HG03103 (cell line): ENCODE measurements at regions not wholly inside any gene's neighbourhood (a gene's known extent, or its start where the extent isn't known, plus 50 kb on each side); places are given as distances from the start of the nearest gene placed in this dataset.

Experiments used
- ATAC-seq: cut with Tn5 transposase; IDR thresholded peaks from one replicate; pipeline ENCODE4 v1.9.1; 2021; ENCODE audit warnings: low read depth; ENCODE audit not compliant: unreplicated experiment

- ATAC-seq = no peak
Measured at GRCh38 chr10:108500396-108500795, 1335.9 kb upstream of the SORCS1 start.

- no peak for ATAC-seq
Measured at GRCh38 chr10:108496106-108496505, 1331.6 kb upstream of the SORCS1 start.

- no peak for ATAC-seq
Measured at GRCh38 chr10:108490944-108491343, 1326.4 kb upstream of the SORCS1 start.

DNA sequence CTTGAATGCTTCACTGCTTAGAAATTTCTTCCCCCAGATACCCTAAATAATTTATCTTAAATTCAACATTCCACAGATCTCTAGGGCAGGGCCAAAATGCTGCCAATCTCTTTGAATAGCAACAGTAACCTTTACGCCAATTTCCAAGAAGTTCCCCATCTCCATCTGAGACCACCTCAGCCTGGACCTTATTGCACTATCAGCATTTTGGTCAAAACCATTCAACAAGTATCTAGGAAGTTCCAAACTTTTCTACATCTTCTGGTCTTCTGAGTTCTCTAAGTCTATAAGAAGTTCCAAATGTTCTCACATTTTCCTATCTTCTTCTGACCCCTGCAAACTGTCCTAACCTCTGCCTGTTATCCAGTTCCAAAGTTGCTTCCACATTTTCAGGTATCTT lies 1306.9 kb upstream of the SORCS1 start:
- ATAC-seq = no peak

DNA sequence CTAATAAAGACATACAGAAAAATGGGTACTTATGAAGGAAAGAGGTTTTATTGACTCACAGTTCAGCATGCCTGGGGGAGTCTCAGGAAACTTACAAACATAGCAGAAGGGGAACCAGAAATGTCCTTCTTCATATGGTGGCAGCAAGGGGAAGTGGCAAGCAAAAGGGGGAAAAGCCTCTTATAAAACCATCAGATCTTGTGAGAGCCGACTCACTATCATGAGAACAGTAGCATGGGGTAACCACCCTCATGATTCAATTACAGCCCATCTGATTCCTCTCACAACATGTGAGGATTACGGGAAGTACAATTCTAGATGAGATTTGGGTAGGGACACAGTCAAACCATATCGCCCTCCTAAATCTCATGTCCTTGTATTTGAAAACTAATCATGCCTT lies 1305.4 kb upstream of the SORCS1 start:
- ATAC-seq = no peak

- ATAC-seq = no peak
Measured at GRCh38 chr10:108465871-108466641, 1301.5 kb upstream of the SORCS1 start.

DNA sequence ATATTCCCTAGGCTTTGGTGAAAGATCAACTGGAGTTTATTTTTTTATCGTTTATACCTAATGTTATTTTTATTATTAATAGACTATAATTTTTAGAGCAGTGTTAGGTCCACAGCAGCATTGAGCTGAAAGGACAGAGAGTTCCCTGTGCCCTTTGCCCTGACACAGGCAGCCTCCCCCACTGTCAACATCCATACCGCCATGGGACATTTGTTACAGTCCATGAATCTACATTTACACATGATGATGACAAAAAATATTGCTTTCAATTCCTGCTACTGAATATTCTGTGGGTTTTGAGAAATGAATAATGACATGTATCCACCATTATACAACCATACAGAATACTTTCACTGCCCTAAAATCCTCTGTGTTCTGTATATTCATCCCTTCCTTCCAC lies 1297.5 kb upstream of the SORCS1 start:
- ATAC-seq = no peak

DNA sequence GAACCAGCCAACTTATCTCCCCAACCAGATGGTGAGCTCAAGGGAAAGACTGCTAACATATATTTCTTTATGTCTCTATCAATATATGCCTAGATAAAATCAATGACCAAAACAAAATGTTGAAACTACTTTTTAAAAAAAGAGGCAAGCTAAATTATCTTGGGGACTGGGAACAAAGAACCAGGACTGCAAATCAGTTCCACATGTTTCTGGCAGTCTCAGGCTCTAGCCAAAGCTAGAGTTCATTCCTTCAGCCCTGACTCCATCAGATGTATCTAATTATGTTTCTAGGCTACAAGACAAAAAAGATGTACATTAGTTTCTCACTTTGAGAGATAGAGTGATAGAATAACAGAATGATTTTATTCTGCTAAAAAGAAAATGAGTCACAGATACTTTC lies 1290.3 kb upstream of the SORCS1 start:
- ATAC-seq = no peak

GRCh38 chr10:108454224-108454623 lies 1289.7 kb upstream of the SORCS1 start:
- ATAC-seq = no peak

DNA sequence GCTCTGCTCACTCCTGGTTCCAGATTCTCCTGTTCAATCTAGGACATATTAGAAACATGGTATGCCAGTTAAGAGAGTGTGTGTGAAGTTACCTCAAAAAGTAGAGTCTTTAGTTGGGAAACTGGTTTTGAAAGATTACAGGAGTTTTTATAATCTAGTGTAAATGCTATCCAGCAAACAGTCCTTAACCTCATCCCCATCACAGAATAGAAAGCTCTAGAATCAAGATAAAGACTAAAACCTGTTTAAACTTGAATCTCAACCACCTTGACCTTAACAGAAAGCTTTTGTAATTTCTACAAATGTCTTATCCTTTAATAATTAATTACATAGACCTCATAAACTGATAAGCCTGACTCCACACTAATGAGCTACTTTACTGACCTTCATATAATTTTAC lies 1288.7 kb upstream of the SORCS1 start:
- no peak for ATAC-seq

- ATAC-seq = no peak
Measured at GRCh38 chr10:108452533-108452932, 1288.0 kb upstream of the SORCS1 start.

DNA sequence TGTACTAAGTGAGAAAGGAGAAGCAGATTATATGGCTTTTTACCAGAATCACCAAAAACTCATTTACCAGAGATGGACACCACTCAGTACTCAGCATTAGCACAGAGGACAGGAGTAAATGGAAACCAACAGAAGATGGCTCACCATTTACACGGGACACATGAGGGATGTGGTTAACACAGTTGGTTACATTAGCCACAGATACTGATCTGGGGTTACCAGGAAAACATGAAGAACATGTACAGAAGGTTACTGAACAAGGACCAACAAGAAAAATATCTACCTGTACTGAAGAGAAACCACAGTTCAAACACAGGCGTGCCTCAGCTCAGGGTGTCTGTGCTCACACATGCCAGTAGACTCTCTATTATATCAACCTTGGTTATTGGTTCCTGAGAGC lies 1285.8 kb upstream of the SORCS1 start:
- no peak for ATAC-seq

DNA sequence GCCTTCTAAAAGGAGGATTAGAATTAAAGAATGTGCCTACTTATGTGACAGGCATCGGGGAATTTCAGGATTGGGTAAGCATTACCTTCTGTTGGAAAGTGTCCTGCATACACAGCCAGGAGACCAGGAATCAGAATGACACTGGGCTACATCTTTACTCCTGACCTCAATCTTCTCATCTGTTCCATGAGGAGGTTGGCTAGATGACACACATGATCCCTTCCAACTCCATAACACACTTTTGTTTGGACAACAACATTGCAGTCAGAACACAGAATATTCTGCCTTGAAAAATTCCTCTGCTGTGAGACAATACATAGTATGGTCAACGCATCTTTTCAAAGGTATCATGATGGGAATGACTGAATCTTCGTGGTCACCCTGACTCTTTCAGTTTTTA lies 1281.2 kb upstream of the SORCS1 start:
- ATAC-seq = no peak

GRCh38 chr10:108443636-108444035 lies 1279.1 kb upstream of the SORCS1 start:
- no peak for ATAC-seq

DNA sequence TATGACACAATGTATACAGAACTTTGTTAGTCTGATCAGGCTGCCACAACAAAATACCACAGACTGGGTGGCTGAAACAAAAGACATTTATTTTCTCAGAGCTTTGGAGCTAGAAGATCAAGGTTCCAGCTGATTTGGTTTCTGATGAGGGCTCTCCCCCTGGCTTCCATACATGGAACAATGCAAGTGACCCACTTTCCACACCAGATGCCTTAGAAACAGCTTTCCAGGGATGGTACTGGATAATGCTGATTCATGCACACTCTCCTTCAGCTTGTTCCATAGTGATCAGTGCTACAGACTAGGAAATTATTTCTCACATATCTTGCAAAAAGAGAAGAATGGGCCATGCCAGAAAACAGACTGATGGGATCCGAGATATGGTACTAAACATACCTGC lies 1274.9 kb upstream of the SORCS1 start:
- no peak for ATAC-seq

DNA sequence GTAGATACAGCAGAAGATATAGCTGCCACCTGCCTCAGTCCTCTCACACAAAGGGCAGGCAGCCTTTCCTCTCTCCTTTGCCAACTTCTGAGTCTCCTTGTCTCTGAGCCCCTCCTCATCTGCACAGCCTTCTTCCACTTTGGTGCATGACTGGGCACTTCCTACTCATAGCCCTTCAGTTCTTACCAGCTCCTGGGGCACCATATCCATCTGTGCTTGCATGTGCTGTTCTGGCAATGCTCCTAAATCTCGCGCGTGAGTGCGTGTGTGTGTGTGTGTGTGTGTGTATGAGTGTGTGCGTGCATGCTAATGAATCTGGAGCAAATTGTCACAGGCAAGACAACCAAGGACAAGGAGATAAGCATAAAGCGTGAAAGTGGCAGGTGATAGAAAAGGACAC lies 1271.6 kb upstream of the SORCS1 start:
- ATAC-seq = no peak

DNA sequence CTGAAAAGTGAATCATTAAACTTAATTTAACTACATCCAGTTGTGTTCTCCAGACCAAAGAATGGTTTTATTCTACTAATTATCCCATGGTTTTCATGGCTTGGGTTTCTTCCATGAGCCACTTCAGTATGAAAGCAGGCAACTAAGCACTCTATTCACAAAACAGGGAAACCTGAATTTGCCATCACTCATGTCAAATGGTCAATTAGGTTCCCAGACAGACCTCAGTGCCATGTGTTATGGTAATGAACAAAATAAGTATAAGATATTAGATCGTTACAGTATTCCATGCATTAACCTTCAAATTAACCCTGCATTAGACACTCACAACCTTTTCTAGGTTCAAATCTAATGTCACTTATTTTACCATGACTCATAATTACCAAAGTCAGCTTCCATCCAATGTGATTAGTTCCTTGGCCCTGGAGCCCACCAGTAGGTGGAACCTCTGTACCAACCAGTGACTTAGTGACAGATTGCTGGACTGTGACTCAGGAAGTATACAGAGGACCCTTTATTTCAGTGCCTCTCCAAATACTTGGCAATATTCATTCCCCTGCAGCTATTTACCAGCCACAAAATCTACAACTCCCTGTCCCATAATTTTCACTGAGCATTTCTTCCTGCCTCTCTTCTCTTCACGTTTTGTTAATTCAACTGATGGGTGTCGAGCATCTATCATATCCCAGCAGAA lies 1270.2 kb upstream of the SORCS1 start:
- no peak for ATAC-seq

DNA sequence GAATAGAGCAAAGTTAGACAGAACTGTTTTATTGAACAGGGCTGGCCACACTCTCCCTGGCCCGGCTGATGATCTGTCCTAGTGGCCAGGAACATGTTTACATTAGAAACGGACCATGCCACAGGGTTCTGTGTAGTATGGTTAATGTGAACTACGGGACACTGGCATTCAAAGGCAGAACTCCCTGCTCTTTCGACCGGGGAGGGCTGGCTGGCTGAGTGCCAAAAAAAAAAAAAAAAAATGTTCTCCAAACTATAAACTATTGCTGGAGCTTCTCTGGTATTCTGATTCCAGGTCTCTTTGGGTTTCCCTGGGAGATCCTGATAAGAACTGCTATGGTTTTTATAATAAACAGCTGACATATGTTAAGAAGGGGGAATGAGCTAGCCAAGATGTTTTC lies 1262.6 kb upstream of the SORCS1 start:
- no peak for ATAC-seq

DNA sequence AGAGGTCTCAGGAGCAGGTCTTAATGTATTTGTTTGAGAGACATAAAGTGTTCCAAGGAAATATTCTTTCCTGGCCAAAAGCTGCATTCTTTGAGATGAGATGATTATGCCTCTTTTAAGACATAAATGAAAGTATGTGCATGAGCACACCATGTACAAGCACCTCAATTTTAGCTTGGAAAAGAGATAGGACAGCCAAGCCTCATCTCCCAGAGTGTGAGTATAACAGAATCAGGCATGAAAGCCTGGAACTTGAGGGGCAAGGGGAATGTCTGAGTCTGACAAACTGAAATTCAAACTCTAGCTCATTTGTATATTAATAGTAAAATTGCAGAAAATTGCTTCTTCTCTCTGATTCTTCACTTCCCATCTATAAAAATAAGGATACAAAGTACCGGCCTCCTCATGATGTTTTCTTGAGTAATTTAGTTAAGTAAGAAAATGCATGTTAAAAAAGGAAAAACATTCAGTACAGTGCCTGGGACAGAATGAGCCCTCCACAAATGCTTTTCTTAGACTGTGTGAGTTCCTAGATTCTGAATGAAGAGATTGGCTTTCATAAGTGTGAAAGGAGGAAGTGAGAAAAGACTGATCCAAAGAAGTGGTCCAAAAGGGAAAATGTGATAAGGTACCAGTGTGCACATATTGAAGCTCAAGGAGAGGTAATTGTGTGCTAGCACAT lies 1260.9 kb upstream of the SORCS1 start:
- no peak for ATAC-seq

GRCh38 chr10:108424656-108425055 lies 1260.2 kb upstream of the SORCS1 start:
- ATAC-seq = no peak

DNA sequence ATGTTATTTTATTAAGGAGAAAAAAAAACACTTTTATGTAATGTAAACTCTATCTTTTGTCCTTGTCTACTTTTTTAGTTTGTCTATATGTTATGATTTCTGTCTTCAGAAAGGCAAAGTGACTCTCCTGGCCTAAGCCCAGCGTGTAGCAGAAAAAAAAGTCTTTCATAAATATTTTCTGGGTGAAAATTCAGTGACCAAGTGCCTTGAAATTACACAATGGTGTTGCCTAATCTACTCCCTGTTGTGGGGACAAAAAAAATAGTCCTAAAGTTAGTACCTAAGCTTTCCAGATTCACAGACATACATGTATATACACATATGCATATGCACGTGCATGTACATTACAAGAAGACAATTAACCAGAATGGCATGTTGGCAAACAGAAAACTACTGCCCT lies 1257.8 kb upstream of the SORCS1 start:
- no peak for ATAC-seq

DNA sequence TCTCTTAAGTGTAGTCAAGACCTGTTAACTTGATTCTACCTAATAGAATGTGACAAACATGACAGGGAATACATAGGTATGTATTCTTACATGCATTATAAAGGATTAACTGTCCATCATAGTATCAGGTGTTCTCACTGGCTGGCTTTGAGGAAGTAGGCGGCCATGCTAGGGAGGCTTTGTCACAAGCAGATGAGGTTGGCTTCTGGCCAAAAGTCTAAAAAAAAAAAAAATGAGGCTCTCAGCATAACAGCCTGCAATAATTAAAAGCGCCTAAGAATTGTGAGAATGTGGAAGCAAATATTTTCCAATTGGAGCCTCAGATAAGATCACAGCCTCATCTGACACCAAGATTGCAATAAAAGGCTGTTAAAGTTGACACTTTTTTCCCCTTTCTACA lies 1256.8 kb upstream of the SORCS1 start:
- ATAC-seq = no peak
